Endothelial cell of umbilical vein (primary cell): ENCODE measurements at regions not wholly inside any gene's neighbourhood (a gene's known extent, or its start where the extent isn't known, plus 50 kb on each side); places are given as distances from the start of the nearest gene placed in this dataset.

Source experiments
- BruUV-seq: library from RNA; stranded (reverse); fragments of 400-500 nt; replicated peaks from 2 replicates; lab custom pipeline; 2021; lab: Mats Ljungman, UMichigan
- CTCF ChIA-PET: fragments of 300-600, 350-600 bp; sonication (Branson Sonifier 250); formaldehyde crosslinking; loops from one replicate; lab custom pipeline; 2021; ENCODE audit warnings: antibody characterized with exemption, inconsistent platforms; lab: Charles Lee
- POLR2A ChIA-PET: fragments of 300-600, 350-600 bp; sonication (Branson Sonifier 250); formaldehyde crosslinking; loops from one replicate; lab custom pipeline; 2021; ENCODE audit warnings: antibody characterized with exemption, inconsistent platforms; lab: Charles Lee
- DNase-seq: peaks from one replicate; pipeline ENCODE4 v3.0.0-alpha.2; 2011; ENCODE audit warnings: low read depth, low spot score
- FAIRE-seq: peaks from 2 replicates; lab custom pipeline; 2011; peaks lifted over from hg19 to GRCh38; lab: Jason Lieb, UNC
- H2AFZ ChIP-seq: 2 replicates; pipeline ENCODE4 v1.6.0; 2012; ENCODE audit warnings: low read depth, low read length, control low read depth, inconsistent platforms
- H3K27ac ChIP-seq: 2 replicates; pipeline ENCODE4 v1.5.1; 2011; ENCODE audit warnings: low read depth, mild to moderate bottlenecking, control low read depth, low read length, moderate library complexity; ENCODE audit not compliant: insufficient read depth
- H3K27me3 ChIP-seq, 2 experiments: 2 replicates each; pipeline versions ENCODE4 v1.6.0 to v1.6.1; 2011; ENCODE audit warnings: low read length in 2 of 2, mixed read lengths in 1 of 2; ENCODE audit not compliant: control insufficient read depth in 2 of 2, insufficient read depth in 2 of 2
- H3K36me3 ChIP-seq, 2 experiments: 2 replicates in 1 of 2; 3 replicates in 1 of 2; pipeline ENCODE4 v1.5.1; 2011; ENCODE audit warnings: low read length in 2 of 2, mild to moderate bottlenecking in 1 of 2, moderate library complexity in 1 of 2; ENCODE audit not compliant: control insufficient read depth in 2 of 2, insufficient read depth in 2 of 2; ENCODE audit errors: extremely low read depth in 1 of 2
- H3K4me1 ChIP-seq: 3 replicates; pipeline ENCODE4 v1.5.1; 2011; ENCODE audit warnings: mild to moderate bottlenecking, low read length; ENCODE audit not compliant: control insufficient read depth, insufficient read depth; ENCODE audit errors: extremely low read depth
- H3K4me2 ChIP-seq: 2 replicates; pipeline ENCODE4 v1.6.1; 2011; ENCODE audit warnings: low read length, control low read depth, mixed read lengths; ENCODE audit not compliant: insufficient read depth
- H3K4me3 ChIP-seq, 3 experiments: fragments of 200-600 bp in 1 of 3; sonication (generic), shearing (Covaris generic) in 1 of 3; replicated peaks in 1 of 3; 2 replicates each; pipeline ENCODE4 v1.5.1; 2011 to 2016; ENCODE audit warnings: control low read depth in 3 of 3, low read length in 3 of 3, mild to moderate bottlenecking in 2 of 3, inconsistent platforms in 1 of 3, low read depth in 1 of 3, moderate library complexity in 1 of 3; ENCODE audit not compliant: insufficient read depth in 1 of 3
- H3K79me2 ChIP-seq: 2 replicates; pipeline ENCODE4 v1.6.0; 2012; ENCODE audit warnings: low read length, inconsistent platforms; ENCODE audit not compliant: control insufficient read depth, insufficient read depth
- H3K9ac ChIP-seq: replicated peaks from 2 replicates; pipeline ENCODE3; 2011; ENCODE audit warnings: low read length, control low read depth; ENCODE audit not compliant: insufficient read depth; ENCODE audit errors: extremely low read depth
- H3K9me1 ChIP-seq: replicated peaks from 3 replicates; pipeline ENCODE4 v1.6.0; 2011; ENCODE audit warnings: mild to moderate bottlenecking, low read length; ENCODE audit not compliant: control insufficient read depth, insufficient read depth; ENCODE audit errors: extremely low read depth
- H3K9me3 ChIP-seq: replicated peaks from 2 replicates; pipeline ENCODE4 v1.5.1; 2012; ENCODE audit warnings: low read length, inconsistent platforms; ENCODE audit not compliant: control insufficient read depth, insufficient read depth
- H4K20me1 ChIP-seq: replicated peaks from 2 replicates; pipeline ENCODE3; 2011; ENCODE audit warnings: mild to moderate bottlenecking, low read length; ENCODE audit not compliant: control insufficient read depth, insufficient read depth; ENCODE audit errors: extremely low read depth
- EZH2 ChIP-seq: IDR thresholded peaks from 2 replicates; pipeline ENCODE4 v1.6.1; 2012; ENCODE audit warnings: borderline replicate concordance, low read depth, mild to moderate bottlenecking, moderate library complexity, low read length, inconsistent platforms; ENCODE audit not compliant: severe bottlenecking
- FOS ChIP-seq: IDR thresholded peaks from 2 replicates; pipeline ENCODE4 v1.6.1; 2011; ENCODE audit warnings: mild to moderate bottlenecking, low read length, moderate library complexity, borderline replicate concordance; ENCODE audit not compliant: insufficient read depth
- GATA2 ChIP-seq: IDR thresholded peaks from 2 replicates; pipeline ENCODE4 v1.7.0; 2011; ENCODE audit warnings: low read depth, mild to moderate bottlenecking, moderate library complexity, mixed read lengths, low read length; ENCODE audit not compliant: insufficient read length, insufficient read depth
- JUN ChIP-seq: IDR thresholded peaks from 2 replicates; pipeline ENCODE4 v1.6.1; 2011; ENCODE audit warnings: borderline replicate concordance, low read depth; ENCODE audit not compliant: insufficient read length, insufficient read depth
- MYC ChIP-seq: IDR thresholded peaks from one replicate; pipeline ENCODE4 v1.6.1; 2011; ENCODE audit warnings: mild to moderate bottlenecking, low read depth, low read length
- POLR2A ChIP-seq: IDR thresholded peaks from 2 replicates; pipeline ENCODE4 v1.6.1; 2012; ENCODE audit warnings: low read depth, mild to moderate bottlenecking, control low read depth, low read length
- POLR2AphosphoS5 ChIP-seq: IDR thresholded peaks from 2 replicates; pipeline ENCODE4 v1.6.1; 2012; ENCODE audit warnings: low read depth, mild to moderate bottlenecking, control low read depth, low read length, moderate library complexity; ENCODE audit not compliant: insufficient read depth
- dilution Hi-C: fragments of 300-500 bp; cut with MboI; formaldehyde crosslinking; loops from one replicate; pipeline ENCODE4 v1.15.0; 2019; ENCODE audit warnings: low sequenced_read_pairs; ENCODE audit not compliant: extremely low pct_ligation_motif_present
- intact Hi-C: fragments of 100-400 bp; cut with micrococcal nuclease; formaldehyde crosslinking; loops from one replicate; pipeline ENCODE4 v1.10.0; 2022
- TF ChIP-seq, protein P1 (sequence below), 2 donors: IDR thresholded peaks; 1 replicate in 1 of 2; 2 replicates in 1 of 2; pipeline ENCODE4 v1.5.1; 2011; ENCODE audit warnings: low read length in 2 of 2, mild to moderate bottlenecking in 2 of 2, moderate library complexity in 2 of 2, control low read depth in 1 of 2, inconsistent platforms in 1 of 2, low read depth in 1 of 2; ENCODE audit not compliant: insufficient read depth in 1 of 2; ENCODE audit errors: extremely low read depth in 1 of 2
- TF ChIP-seq, protein P2 (sequence below): IDR thresholded peaks from 2 replicates; pipeline ENCODE4 v1.6.1; 2011; ENCODE audit not compliant: insufficient read depth, insufficient read length

DNA sequence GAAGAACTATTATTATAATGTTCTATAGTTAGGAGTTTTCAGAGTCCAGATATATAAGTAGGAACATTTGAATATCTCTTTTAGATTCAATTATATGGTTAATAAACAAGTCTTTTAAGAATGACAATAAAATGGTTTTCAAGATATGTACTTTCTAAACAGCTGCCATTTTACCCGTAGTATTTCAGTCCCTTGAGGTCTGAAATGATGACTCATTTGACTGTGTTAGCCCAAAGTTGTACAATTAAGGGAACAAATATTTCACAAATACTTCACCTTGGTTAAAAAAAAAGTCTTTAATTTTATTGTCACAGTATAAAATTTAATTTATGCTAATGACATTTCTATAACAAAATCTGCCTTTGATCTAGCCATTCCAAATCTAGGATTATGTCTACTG is 91.6 kb upstream of the TANK start:
- Histone ChIP-seq H2AFZ (no peak overlapping the region), H3K4me3 (no peak overlapping the region), H3K27ac (no peak overlapping the region), H3K9me3 (no peaks in the 10 kb centered on the region), H3K4me2 (no peak overlapping the region), H3K9ac (no peak overlapping the region), H4K20me1 (no peaks in the 10 kb centered on the region), H3K36me3 (no peaks in the 10 kb centered on the region), H3K79me2 (no peaks in the 10 kb centered on the region), H3K4me1 (peaks cover 2% of the 10 kb centered on the region), H3K27me3 (no peaks in the 10 kb centered on the region), H3K9me1 (no peaks in the 10 kb centered on the region)
- DNase-seq = no peak
- intact Hi-C loops = no loop called here
- TF ChIP-seq MYC = no peak
- TF ChIP-seq JUN = peak; percentile 9
- peak; percentile 60 for TF ChIP-seq FOS
- TF ChIP-seq, protein P1, sequence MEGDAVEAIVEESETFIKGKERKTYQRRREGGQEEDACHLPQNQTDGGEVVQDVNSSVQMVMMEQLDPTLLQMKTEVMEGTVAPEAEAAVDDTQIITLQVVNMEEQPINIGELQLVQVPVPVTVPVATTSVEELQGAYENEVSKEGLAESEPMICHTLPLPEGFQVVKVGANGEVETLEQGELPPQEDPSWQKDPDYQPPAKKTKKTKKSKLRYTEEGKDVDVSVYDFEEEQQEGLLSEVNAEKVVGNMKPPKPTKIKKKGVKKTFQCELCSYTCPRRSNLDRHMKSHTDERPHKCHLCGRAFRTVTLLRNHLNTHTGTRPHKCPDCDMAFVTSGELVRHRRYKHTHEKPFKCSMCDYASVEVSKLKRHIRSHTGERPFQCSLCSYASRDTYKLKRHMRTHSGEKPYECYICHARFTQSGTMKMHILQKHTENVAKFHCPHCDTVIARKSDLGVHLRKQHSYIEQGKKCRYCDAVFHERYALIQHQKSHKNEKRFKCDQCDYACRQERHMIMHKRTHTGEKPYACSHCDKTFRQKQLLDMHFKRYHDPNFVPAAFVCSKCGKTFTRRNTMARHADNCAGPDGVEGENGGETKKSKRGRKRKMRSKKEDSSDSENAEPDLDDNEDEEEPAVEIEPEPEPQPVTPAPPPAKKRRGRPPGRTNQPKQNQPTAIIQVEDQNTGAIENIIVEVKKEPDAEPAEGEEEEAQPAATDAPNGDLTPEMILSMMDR (IDR thresholded peaks at IDR 0.05; ENCODE audit: extremely low read depth in 1 of 2, insufficient read depth in 1 of 2, low read depth in 1 of 2, low read length in 2 of 2) = no peak
- ChIA-PET POLR2A (no interaction called here), CTCF (no interaction called here)
- FAIRE-seq = no peak
- dilution Hi-C loops = no loop called here
- no TSS peak for BruUV-seq

DNA sequence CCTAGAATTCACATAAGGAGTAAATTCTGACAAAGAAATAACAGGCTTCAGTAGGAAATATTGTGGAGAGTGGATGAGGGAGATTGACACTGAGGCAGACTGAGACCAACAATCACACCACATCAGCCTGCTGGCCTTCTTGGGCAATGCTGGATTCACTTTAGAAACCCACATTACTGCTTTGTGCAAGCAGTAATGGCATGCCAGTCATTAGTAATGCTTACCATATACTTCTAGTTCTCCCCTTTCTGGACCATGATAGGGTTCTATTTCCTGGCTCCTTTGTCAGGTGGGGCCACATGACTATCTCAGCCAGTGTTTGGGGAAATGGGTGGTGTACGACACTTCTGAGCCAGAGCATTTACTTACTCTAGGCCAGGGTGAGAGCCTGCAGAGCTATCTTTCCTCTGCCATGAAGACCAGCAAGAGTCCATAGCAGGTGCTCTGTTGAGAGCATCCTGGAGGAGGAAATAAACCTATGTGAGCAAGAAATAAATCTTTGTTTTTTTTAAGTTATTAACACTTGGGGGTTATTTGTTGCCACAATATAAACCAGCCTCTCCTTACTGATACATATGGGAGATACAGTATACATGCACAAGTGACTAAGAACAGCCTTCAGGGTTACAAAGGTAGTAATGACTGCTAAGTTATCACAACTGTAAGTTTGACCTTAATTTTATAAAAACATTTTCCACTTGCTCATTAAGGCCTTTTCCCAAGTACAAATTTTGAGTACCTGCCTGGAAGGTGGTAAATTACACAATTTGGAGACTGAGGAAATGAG is 89.3 kb upstream of the TANK start:
- TF ChIP-seq, protein P2, sequence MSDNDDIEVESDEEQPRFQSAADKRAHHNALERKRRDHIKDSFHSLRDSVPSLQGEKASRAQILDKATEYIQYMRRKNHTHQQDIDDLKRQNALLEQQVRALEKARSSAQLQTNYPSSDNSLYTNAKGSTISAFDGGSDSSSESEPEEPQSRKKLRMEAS = no peak
- TF ChIP-seq POLR2AphosphoS5 (no peak), FOS (no peak), JUN (no peak), EZH2 (no peak), POLR2A (no peak), MYC (no peak), GATA2 (no peak)
- TF ChIP-seq, protein P1 (IDR thresholded peaks at IDR 0.05; ENCODE audit: extremely low read depth in 1 of 2, insufficient read depth in 1 of 2, low read depth in 1 of 2, low read length in 2 of 2) = no peak
- Histone ChIP-seq H3K9me3 (no peaks in the 10 kb centered on the region), H3K27ac (no peak overlapping the region), H3K36me3 (no peaks in the 10 kb centered on the region), H3K79me2 (no peaks in the 10 kb centered on the region), H3K9ac (no peak overlapping the region), H3K27me3 (no peaks in the 10 kb centered on the region), H3K4me3 (no peak overlapping the region), H3K9me1 (no peaks in the 10 kb centered on the region), H3K4me1 (peaks cover 5% of the 10 kb centered on the region), H2AFZ (no peak overlapping the region), H4K20me1 (no peaks in the 10 kb centered on the region), H3K4me2 (no peak overlapping the region)
- no peak for FAIRE-seq
- CTCF ChIA-PET = no interaction called here
- intact Hi-C loops (loop anchor here (10.0 kb wide), 2 partner anchors 656 to 796 kb away; no protein-coding TSS in a partner anchor), dilution Hi-C loops (no loop called here)
- BruUV-seq = no TSS peak
- POLR2A ChIA-PET = no interaction called here
- DNase-seq = no peak
